MM.1S (cell line): ENCODE measurements at regions not wholly inside any gene's neighbourhood (a gene's known extent, or its start where the extent isn't known, plus 50 kb on each side); places are given as distances from the start of the nearest gene placed in this dataset.

ENCODE experiments used
- DNase-seq: peaks from one replicate; pipeline ENCODE4 v3.0.0-alpha.2; 2015
- H2AFZ ChIP-seq: fragments of 300-600 bp; sonication (generic); 2 replicates; pipeline ENCODE4 v1.6.0; 2016; ENCODE audit warnings: antibody characterized with exemption, low read length
- H3F3A ChIP-seq: fragments of 300-600 bp; sonication (generic); 2 replicates; pipeline ENCODE4 v1.6.1; 2016; ENCODE audit warnings: mild to moderate bottlenecking, antibody characterized with exemption, low read length, moderate library complexity, mixed read lengths; ENCODE audit not compliant: insufficient read depth
- H3K27ac ChIP-seq: fragments of 300-600 bp; sonication (generic); 2 replicates; pipeline ENCODE4 v1.5.1; 2016; ENCODE audit warnings: mild to moderate bottlenecking, low read length
- H3K27me3 ChIP-seq: fragments of 300-600 bp; sonication (generic); replicated peaks from 2 replicates; pipeline ENCODE4 v1.6.0; 2016; ENCODE audit warnings: low read length; ENCODE audit not compliant: insufficient read depth
- H3K36me3 ChIP-seq: fragments of 300-600 bp; sonication (generic); replicated peaks from 2 replicates; pipeline ENCODE4 v1.6.1; 2016; ENCODE audit warnings: mild to moderate bottlenecking, low read length, mixed read lengths; ENCODE audit not compliant: insufficient read depth
- H3K4me1 ChIP-seq: fragments of 300-600 bp; sonication (generic); 2 replicates; pipeline ENCODE4 v1.6.1; 2016; ENCODE audit warnings: low read length, mixed read lengths
- H3K4me2 ChIP-seq: fragments of 300-600 bp; sonication (generic); 2 replicates; pipeline ENCODE4 v1.6.0; 2016; ENCODE audit warnings: low read depth, low read length
- H3K4me3 ChIP-seq: fragments of 300-600 bp; sonication (generic); 2 replicates; pipeline ENCODE4 v1.5.1; 2016; ENCODE audit warnings: low read length, mixed read lengths
- H3K79me2 ChIP-seq: fragments of 300-600 bp; sonication (generic); 2 replicates; pipeline ENCODE4 v1.6.1; 2016; ENCODE audit warnings: mixed run types, low read length, mixed read lengths
- H3K9ac ChIP-seq: fragments of 300-600 bp; sonication (generic); 2 replicates; pipeline ENCODE4 v1.6.1; 2016; ENCODE audit warnings: low read length, mixed read lengths
- H3K9me2 ChIP-seq: fragments of 300-600 bp; sonication (generic); replicated peaks from 2 replicates; pipeline ENCODE4 v1.6.1; 2016; ENCODE audit warnings: mild to moderate bottlenecking, low read length, mixed read lengths; ENCODE audit not compliant: insufficient read depth
- H3K9me3 ChIP-seq: fragments of 300-600 bp; sonication (generic); replicated peaks from 2 replicates; pipeline ENCODE4 v1.6.1; 2016; ENCODE audit warnings: mild to moderate bottlenecking, low read length, mixed read lengths; ENCODE audit not compliant: insufficient read depth
- H4K20me1 ChIP-seq: fragments of 300-600 bp; sonication (generic); 2 replicates; pipeline ENCODE4 v1.6.1; 2016; ENCODE audit warnings: mild to moderate bottlenecking, low read length, moderate library complexity, mixed read lengths; ENCODE audit not compliant: insufficient read depth
- EZH2 ChIP-seq: fragments of 300-600 bp; sonication (generic); optimal IDR thresholded peaks from 2 replicates; pipeline ENCODE3; 2017; ENCODE audit warnings: low read depth, mild to moderate bottlenecking, antibody characterized with exemption, low read length, mixed read lengths
- EZH2phosphoT487 ChIP-seq: fragments of 300-600 bp; sonication (generic); IDR thresholded peaks from 2 replicates; pipeline ENCODE4 v1.6.1; 2018; ENCODE audit warnings: antibody characterized with exemption, low read length
- TF ChIP-seq, protein P1 (sequence below): fragments of 300-600 bp; sonication (generic); IDR thresholded peaks from 2 replicates; pipeline ENCODE4 v1.5.1; 2016; ENCODE audit warnings: antibody characterized with exemption, low read length, mixed read lengths

DNA sequence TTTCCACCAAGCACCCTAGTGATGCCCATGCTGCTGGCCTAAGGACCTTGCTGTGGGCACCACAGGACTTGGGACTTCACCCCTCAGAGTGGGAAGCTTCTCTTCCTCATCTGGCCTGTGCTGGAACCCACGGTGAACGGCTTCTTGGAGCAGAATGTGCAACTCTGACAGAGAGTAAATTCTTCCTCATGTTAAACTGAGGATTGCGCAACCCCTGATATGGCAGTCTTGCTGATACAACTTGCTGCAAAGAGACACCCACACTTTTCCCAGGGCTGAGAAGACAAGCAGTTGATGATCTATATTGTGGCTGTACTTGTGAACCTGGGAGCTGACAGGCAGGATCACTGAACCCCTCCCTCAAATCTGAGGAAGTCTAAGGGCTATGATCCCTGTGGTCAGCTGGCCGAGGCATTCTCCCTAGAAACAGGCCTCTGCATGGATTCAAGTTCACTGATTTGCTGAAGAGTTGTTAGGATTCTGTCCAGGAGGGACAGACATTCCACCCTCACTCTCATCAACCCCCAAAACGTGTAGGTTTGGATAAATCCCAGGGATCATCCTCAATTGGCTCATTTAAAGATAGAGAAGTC lies 307.2 kb downstream of the MTRR start:
- Histone ChIP-seq H3K4me3 (no peak overlapping the region), H3K27me3 (no peaks in the 10 kb centered on the region), H4K20me1 (no peaks in the 10 kb centered on the region), H2AFZ (no peak overlapping the region), H3K4me1 (no peaks in the 10 kb centered on the region), H3K9me2 (no peaks in the 10 kb centered on the region), H3K79me2 (no peaks in the 10 kb centered on the region), H3K4me2 (no peak overlapping the region), H3K9ac (no peak overlapping the region), H3K9me3 (no peaks in the 10 kb centered on the region), H3K36me3 (no peaks in the 10 kb centered on the region), H3K27ac (no peak overlapping the region), H3F3A (no peaks in the 10 kb centered on the region)
- DNase-seq, result no peak
- TF ChIP-seq EZH2 (no peak), EZH2phosphoT487 (no peak)
- TF ChIP-seq, protein P1, sequence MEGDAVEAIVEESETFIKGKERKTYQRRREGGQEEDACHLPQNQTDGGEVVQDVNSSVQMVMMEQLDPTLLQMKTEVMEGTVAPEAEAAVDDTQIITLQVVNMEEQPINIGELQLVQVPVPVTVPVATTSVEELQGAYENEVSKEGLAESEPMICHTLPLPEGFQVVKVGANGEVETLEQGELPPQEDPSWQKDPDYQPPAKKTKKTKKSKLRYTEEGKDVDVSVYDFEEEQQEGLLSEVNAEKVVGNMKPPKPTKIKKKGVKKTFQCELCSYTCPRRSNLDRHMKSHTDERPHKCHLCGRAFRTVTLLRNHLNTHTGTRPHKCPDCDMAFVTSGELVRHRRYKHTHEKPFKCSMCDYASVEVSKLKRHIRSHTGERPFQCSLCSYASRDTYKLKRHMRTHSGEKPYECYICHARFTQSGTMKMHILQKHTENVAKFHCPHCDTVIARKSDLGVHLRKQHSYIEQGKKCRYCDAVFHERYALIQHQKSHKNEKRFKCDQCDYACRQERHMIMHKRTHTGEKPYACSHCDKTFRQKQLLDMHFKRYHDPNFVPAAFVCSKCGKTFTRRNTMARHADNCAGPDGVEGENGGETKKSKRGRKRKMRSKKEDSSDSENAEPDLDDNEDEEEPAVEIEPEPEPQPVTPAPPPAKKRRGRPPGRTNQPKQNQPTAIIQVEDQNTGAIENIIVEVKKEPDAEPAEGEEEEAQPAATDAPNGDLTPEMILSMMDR, result no peak

DNA sequence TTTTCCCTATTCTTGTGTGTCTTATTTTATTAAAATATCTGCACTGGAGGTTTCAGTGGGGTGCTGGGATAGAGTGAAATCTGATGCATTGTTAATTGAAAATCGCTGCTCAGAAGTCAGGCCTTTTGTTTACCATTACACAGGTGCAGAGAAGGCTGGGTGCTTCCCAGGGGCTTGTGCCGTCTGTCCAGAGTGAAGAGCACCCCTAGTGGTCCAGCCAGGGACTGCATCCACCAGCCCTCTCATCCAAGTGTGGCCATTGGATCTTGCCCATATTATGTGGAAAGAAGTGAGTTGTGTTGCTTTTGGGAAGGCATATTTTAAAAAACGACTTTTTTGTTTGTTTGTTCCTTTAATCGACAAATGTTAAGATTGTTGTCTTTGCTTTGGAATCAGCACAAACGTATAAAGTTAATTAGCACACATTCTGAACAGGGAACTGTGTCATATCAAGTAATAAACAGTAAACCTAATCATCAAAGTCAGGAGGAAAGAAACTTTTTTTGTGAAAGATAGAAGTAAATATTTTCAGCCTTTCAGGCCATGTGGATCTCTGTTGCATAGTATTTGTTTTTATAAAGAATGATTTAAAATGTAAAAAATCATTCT lies 315.6 kb downstream of the MTRR start:
- no peaks in the 10 kb centered on the region for H3K79me2 ChIP-seq
- no peak overlapping the region for H3K4me3 ChIP-seq
- no peak overlapping the region for H3K9ac ChIP-seq
- no peak overlapping the region for H3K4me2 ChIP-seq
- TF ChIP-seq EZH2 (no peak), EZH2phosphoT487 (no peak)
- TF ChIP-seq, protein P1, result peak; percentile 88
- no peaks in the 10 kb centered on the region for H3K9me2 ChIP-seq
- H3K9me3 ChIP-seq, result no peaks in the 10 kb centered on the region
- no peaks in the 10 kb centered on the region for H4K20me1 ChIP-seq
- H3K4me1 ChIP-seq, result no peaks in the 10 kb centered on the region
- no peaks in the 10 kb centered on the region for H3K27me3 ChIP-seq
- no peaks in the 10 kb centered on the region for H3F3A ChIP-seq
- no peaks in the 10 kb centered on the region for H3K36me3 ChIP-seq
- DNase-seq, result peak; percentile 69
- no peak overlapping the region for H2AFZ ChIP-seq
- no peak overlapping the region for H3K27ac ChIP-seq

DNA sequence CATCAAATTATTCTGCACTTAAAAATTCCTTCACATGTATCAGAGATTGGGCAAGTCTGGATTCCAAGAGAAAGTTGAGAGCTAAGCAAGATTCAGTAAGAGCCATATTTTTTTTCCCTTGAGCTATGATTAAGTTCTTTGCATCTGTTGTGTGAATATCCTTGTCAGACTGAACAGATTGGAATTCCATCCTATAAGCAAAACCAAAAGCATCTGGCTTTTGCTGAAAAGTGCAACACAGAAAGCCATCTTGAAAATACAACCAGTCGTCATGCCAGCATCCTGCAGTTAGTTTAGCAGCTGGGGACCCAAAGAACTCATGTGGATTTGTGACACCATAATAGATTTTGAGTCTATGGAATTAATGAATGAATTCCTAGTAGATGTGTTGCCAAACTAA lies 316.9 kb downstream of the MTRR start:
- Histone ChIP-seq H2AFZ (no peak overlapping the region), H3K27me3 (no peaks in the 10 kb centered on the region), H3K36me3 (no peaks in the 10 kb centered on the region), H3K4me3 (no peak overlapping the region), H3K9me3 (no peaks in the 10 kb centered on the region), H3K4me1 (no peaks in the 10 kb centered on the region), H4K20me1 (no peaks in the 10 kb centered on the region), H3K9ac (no peak overlapping the region), H3K4me2 (no peak overlapping the region), H3K9me2 (no peaks in the 10 kb centered on the region), H3F3A (no peaks in the 10 kb centered on the region), H3K27ac (no peak overlapping the region), H3K79me2 (no peaks in the 10 kb centered on the region)
- TF ChIP-seq, protein P1, result no peak
- no peak for TF ChIP-seq EZH2phosphoT487
- no peak for TF ChIP-seq EZH2
- no peak for DNase-seq
